Epithelial cell of proximal tubule (primary cell): ENCODE measurements at regions not wholly inside any gene's neighbourhood (a gene's known extent, or its start where the extent isn't known, plus 50 kb on each side); places are given as distances from the start of the nearest gene placed in this dataset.
A peak's percentile ranks its signal among the peaks of the same experiment; 100 is the strongest.

Source experiments
- DNase-seq: peaks from one replicate; pipeline ENCODE4 v3.0.0-alpha.2; 2011; ENCODE audit warnings: low read depth
- H3K4me3 ChIP-seq: 2 replicates; pipeline ENCODE4 v1.5.1; 2011; ENCODE audit warnings: low read depth, mild to moderate bottlenecking, low read length
- CTCF ChIP-seq: conservative IDR thresholded peaks from 2 replicates; pipeline ENCODE4 v1.5.1; 2012; ENCODE audit warnings: low read depth, mild to moderate bottlenecking, low read length

GRCh38 chr6:134520181-134521115, 202.5 kb upstream of the SGK1 start:
- TF ChIP-seq CTCF: no peak
- peak; percentile 29 for DNase-seq

GRCh38 chr6:134519465-134519864, 201.6 kb upstream of the SGK1 start:
- TF ChIP-seq CTCF: no peak
- DNase-seq: no peak
- no peak overlapping the region for H3K4me3 ChIP-seq

More at GRCh38 chr6:134520181-134521115, 202.5 kb upstream of the SGK1 start:
- H3K4me3 ChIP-seq: no peak overlapping the region

- no peak for DNase-seq
- no peak overlapping the region for H3K4me3 ChIP-seq
- no peak for TF ChIP-seq CTCF
Observed at GRCh38 chr6:134517868-134518267, 200.0 kb upstream of the SGK1 start.

GRCh38 chr6:134517145-134517658, 199.3 kb upstream of the SGK1 start:
- DNase-seq: peak; percentile 49
- no peak for TF ChIP-seq CTCF
- peak overlapping the region; percentile 36 for H3K4me3 ChIP-seq

GRCh38 chr6:134516582-134516981, 198.7 kb upstream of the SGK1 start:
- no peak overlapping the region for H3K4me3 ChIP-seq
- no peak for DNase-seq
- TF ChIP-seq CTCF: no peak

- no peak overlapping the region for H3K4me3 ChIP-seq
- DNase-seq: no peak
- TF ChIP-seq CTCF: no peak
Observed at GRCh38 chr6:134515986-134516385, 198.1 kb upstream of the SGK1 start.
